ENCODE measurements at regions not wholly inside any gene's neighbourhood (a gene's known extent, or its start where the extent isn't known, plus 50 kb on each side); places are given as distances from the start of the nearest gene placed in this dataset.

- TF ChIP-seq CTCF (IDR thresholded peaks at IDR 0.05; ENCODE audit: low read depth, low read length), result no peak
- TF ChIP-seq POLR2A (IDR thresholded peaks at IDR 0.05; ENCODE audit: extremely low read depth, insufficient read length), result no peak
- no peak for TF ChIP-seq MYC (IDR thresholded peaks at IDR 0.05; ENCODE audit: low read depth, low read length)
Measured at GRCh38 chr5:72562717-72563116, 55.5 kb upstream of the ZNF366 start.
